ENCODE measurements at regions not wholly inside any gene's neighbourhood (a gene's known extent, or its start where the extent isn't known, plus 50 kb on each side); places are given as distances from the start of the nearest gene placed in this dataset.

- no peak for ATAC-seq
- POLR2A ChIA-PET, result no interaction called here
- in situ Hi-C loops (cut with HindIII; ENCODE audit: low pct_unique_long_range_greater_than_20kb, low sequenced_read_pairs), result no loop called here
- DNase-seq (ENCODE audit: low read depth, low spot score), result no peak
- Histone ChIP-seq H3K27ac (ENCODE audit: low read length) (no peak overlapping the region), H3K27me3 (ENCODE audit: control insufficient read depth, insufficient read depth, low read length) (no peaks in the 10 kb centered on the region), H3K36me3 (ENCODE audit: control insufficient read depth, insufficient read depth, low read length) (no peaks in the 10 kb centered on the region), H3K4me3 (ENCODE audit: low read depth in 2 of 2, low read length in 2 of 2) (no peak overlapping the region), H3K9me3 (ENCODE audit: control insufficient read depth, insufficient read depth, low read depth, low read length) (no peaks in the 10 kb centered on the region), H3K4me1 (ENCODE audit: control insufficient read depth, insufficient read depth, low read length) (no peaks in the 10 kb centered on the region)
- TF ChIP-seq TCF7L2 (IDR thresholded peaks at IDR 0.05; ENCODE audit: low read depth, low read length) (no peak), POLR2AphosphoS5 (IDR thresholded peaks at IDR 0.05; ENCODE audit: low read depth, low read length) (no peak), SIN3A (IDR thresholded peaks at IDR 0.05; ENCODE audit: borderline replicate concordance, insufficient read depth, low read depth, low read length) (no peak)
- TF ChIP-seq, protein P1, sequence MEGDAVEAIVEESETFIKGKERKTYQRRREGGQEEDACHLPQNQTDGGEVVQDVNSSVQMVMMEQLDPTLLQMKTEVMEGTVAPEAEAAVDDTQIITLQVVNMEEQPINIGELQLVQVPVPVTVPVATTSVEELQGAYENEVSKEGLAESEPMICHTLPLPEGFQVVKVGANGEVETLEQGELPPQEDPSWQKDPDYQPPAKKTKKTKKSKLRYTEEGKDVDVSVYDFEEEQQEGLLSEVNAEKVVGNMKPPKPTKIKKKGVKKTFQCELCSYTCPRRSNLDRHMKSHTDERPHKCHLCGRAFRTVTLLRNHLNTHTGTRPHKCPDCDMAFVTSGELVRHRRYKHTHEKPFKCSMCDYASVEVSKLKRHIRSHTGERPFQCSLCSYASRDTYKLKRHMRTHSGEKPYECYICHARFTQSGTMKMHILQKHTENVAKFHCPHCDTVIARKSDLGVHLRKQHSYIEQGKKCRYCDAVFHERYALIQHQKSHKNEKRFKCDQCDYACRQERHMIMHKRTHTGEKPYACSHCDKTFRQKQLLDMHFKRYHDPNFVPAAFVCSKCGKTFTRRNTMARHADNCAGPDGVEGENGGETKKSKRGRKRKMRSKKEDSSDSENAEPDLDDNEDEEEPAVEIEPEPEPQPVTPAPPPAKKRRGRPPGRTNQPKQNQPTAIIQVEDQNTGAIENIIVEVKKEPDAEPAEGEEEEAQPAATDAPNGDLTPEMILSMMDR (IDR thresholded peaks at IDR 0.05), result no peak
- TF ChIP-seq, protein P2, sequence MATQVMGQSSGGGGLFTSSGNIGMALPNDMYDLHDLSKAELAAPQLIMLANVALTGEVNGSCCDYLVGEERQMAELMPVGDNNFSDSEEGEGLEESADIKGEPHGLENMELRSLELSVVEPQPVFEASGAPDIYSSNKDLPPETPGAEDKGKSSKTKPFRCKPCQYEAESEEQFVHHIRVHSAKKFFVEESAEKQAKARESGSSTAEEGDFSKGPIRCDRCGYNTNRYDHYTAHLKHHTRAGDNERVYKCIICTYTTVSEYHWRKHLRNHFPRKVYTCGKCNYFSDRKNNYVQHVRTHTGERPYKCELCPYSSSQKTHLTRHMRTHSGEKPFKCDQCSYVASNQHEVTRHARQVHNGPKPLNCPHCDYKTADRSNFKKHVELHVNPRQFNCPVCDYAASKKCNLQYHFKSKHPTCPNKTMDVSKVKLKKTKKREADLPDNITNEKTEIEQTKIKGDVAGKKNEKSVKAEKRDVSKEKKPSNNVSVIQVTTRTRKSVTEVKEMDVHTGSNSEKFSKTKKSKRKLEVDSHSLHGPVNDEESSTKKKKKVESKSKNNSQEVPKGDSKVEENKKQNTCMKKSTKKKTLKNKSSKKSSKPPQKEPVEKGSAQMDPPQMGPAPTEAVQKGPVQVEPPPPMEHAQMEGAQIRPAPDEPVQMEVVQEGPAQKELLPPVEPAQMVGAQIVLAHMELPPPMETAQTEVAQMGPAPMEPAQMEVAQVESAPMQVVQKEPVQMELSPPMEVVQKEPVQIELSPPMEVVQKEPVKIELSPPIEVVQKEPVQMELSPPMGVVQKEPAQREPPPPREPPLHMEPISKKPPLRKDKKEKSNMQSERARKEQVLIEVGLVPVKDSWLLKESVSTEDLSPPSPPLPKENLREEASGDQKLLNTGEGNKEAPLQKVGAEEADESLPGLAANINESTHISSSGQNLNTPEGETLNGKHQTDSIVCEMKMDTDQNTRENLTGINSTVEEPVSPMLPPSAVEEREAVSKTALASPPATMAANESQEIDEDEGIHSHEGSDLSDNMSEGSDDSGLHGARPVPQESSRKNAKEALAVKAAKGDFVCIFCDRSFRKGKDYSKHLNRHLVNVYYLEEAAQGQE (IDR thresholded peaks at IDR 0.05; ENCODE audit: insufficient read depth in 1 of 2, low read depth in 2 of 2, low read length in 1 of 2), result no peak
- BruUV-seq (replicated peaks), result no TSS peak
- CTCF ChIA-PET, result no interaction called here
- intact Hi-C loops (cut with micrococcal nuclease; ENCODE audit: unreplicated experiment), result no loop called here
These were observed 54.7 kb upstream of the CMC1 start for GRCh38 chr3:28186748-28187147.

DNA sequence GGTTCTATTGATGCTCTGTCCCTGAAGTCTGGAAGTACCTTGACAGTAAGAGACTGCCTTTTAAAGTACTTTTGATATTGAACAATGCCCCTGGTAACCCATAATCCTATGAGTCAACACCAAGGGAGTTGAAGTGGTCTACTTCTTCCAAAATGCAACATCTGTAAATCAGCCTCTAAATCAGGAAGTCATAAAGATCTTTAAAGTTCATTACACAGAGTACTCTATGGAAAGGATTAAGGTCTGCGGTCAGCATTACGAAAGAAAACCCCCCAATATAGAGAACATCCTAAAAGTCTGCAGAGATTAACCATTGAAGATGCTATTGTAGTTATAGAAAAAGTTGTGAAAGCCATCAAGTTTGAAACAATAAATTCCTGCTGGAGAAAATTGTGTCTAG is 52.7 kb upstream of the CMC1 start:
- in situ Hi-C loops (cut with HindIII; ENCODE audit: low pct_unique_long_range_greater_than_20kb, low sequenced_read_pairs) (no loop called here), intact Hi-C loops (cut with micrococcal nuclease; ENCODE audit: unreplicated experiment) (no loop called here)
- Histone ChIP-seq H3K36me3 (ENCODE audit: control insufficient read depth, insufficient read depth, low read length) (no peaks in the 10 kb centered on the region), H3K27me3 (ENCODE audit: control insufficient read depth, insufficient read depth, low read length) (no peaks in the 10 kb centered on the region), H3K27ac (ENCODE audit: low read length) (no peak overlapping the region), H3K4me3 (ENCODE audit: low read depth in 2 of 2, low read length in 2 of 2) (no peak overlapping the region), H3K9me3 (ENCODE audit: control insufficient read depth, insufficient read depth, low read depth, low read length) (no peaks in the 10 kb centered on the region), H3K4me1 (ENCODE audit: control insufficient read depth, insufficient read depth, low read length) (no peaks in the 10 kb centered on the region)
- DNase-seq (ENCODE audit: low read depth, low spot score) (no peak), ATAC-seq (no peak)
- CTCF ChIA-PET, result no interaction called here
- no TSS peak for BruUV-seq (replicated peaks)
- POLR2A ChIA-PET, result no interaction called here
- TF ChIP-seq, protein P2 (IDR thresholded peaks at IDR 0.05; ENCODE audit: insufficient read depth in 1 of 2, low read depth in 2 of 2, low read length in 1 of 2), result no peak
- TF ChIP-seq, protein P1 (IDR thresholded peaks at IDR 0.05), result no peak
- TF ChIP-seq POLR2AphosphoS5 (IDR thresholded peaks at IDR 0.05; ENCODE audit: low read depth, low read length), result no peak
- TF ChIP-seq SIN3A (IDR thresholded peaks at IDR 0.05; ENCODE audit: borderline replicate concordance, insufficient read depth, low read depth, low read length), result no peak
- TF ChIP-seq TCF7L2 (IDR thresholded peaks at IDR 0.05; ENCODE audit: low read depth, low read length), result no peak
